Loucy (cell line): ENCODE measurements at regions not wholly inside any gene's neighbourhood (a gene's known extent, or its start where the extent isn't known, plus 50 kb on each side); places are given as distances from the start of the nearest gene placed in this dataset.

Source experiments
- H2AFZ ChIP-seq: fragments of 200-600 bp; sonication (generic); 2 replicates; pipeline ENCODE4 v1.6.0; 2016; ENCODE audit warnings: antibody characterized with exemption, mild to moderate bottlenecking, low read length, moderate library complexity
- H3F3A ChIP-seq: fragments of 200-600 bp; 2 replicates; pipeline ENCODE4 v1.6.0; 2016; ENCODE audit warnings: antibody characterized with exemption, low read depth, mild to moderate bottlenecking
- H3K27me3 ChIP-seq: fragments of 200-600 bp; sonication (generic); 2 replicates; pipeline ENCODE4 v1.6.1; 2014; ENCODE audit warnings: low read length, mild to moderate bottlenecking; ENCODE audit not compliant: insufficient read depth, poor library complexity, severe bottlenecking
- H3K36me3 ChIP-seq: fragments of 200-600 bp; sonication (generic); 2 replicates; pipeline ENCODE4 v1.6.1; 2016; ENCODE audit warnings: low read length; ENCODE audit not compliant: insufficient read depth
- H3K4me1 ChIP-seq: fragments of 200-600 bp; sonication (generic); 2 replicates; pipeline ENCODE4 v1.5.1; 2014; ENCODE audit warnings: low read length, mild to moderate bottlenecking; ENCODE audit not compliant: insufficient read depth, poor library complexity, severe bottlenecking
- H3K4me2 ChIP-seq: fragments of 200-600 bp; sonication (generic); 2 replicates; pipeline ENCODE4 v1.6.0; 2014; ENCODE audit warnings: antibody characterized with exemption, low read length, low read depth, mild to moderate bottlenecking; ENCODE audit not compliant: poor library complexity, severe bottlenecking
- H3K4me3 ChIP-seq: fragments of 200-600 bp; sonication (generic); 2 replicates; pipeline ENCODE4 v1.5.1; 2014; ENCODE audit warnings: low read length, mild to moderate bottlenecking, mixed read lengths; ENCODE audit not compliant: poor library complexity, severe bottlenecking
- H3K79me2 ChIP-seq: fragments of 200-600 bp; sonication (generic); 2 replicates; pipeline ENCODE4 v1.6.1; 2014; ENCODE audit warnings: low read length; ENCODE audit not compliant: insufficient read depth
- H3K9ac ChIP-seq: fragments of 200-600 bp; sonication (generic); 2 replicates; pipeline ENCODE4 v1.6.0; 2014; ENCODE audit warnings: mild to moderate bottlenecking, low read depth, low read length, moderate library complexity; ENCODE audit not compliant: poor library complexity, severe bottlenecking
- H3K9me2 ChIP-seq: fragments of 200-600 bp; sonication (generic); replicated peaks from 2 replicates; pipeline ENCODE4 v1.6.1; 2016; ENCODE audit warnings: low read depth, low read length, mixed read lengths
- H3K9me3 ChIP-seq: fragments of 200-600 bp; sonication (generic); 2 replicates; pipeline ENCODE4 v1.6.1; 2014; ENCODE audit warnings: mild to moderate bottlenecking, antibody characterized with exemption, low read length, low read depth; ENCODE audit not compliant: insufficient read depth
- H4K20me1 ChIP-seq: fragments of 200-600 bp; sonication (generic); 2 replicates; pipeline ENCODE4 v1.6.0; 2014; ENCODE audit warnings: antibody characterized with exemption, low read length, mild to moderate bottlenecking; ENCODE audit not compliant: insufficient read depth, poor library complexity, severe bottlenecking
- CTCF ChIP-seq: fragments of 200-600 bp; sonication (generic); conservative IDR thresholded peaks from 2 replicates; pipeline ENCODE4 v1.5.1; 2014; ENCODE audit warnings: mild to moderate bottlenecking, antibody characterized with exemption, low read length
- EZH2phosphoT487 ChIP-seq: fragments of 200-600 bp; IDR thresholded peaks from 2 replicates; pipeline ENCODE4 v1.6.1; 2018; ENCODE audit warnings: antibody characterized with exemption, mild to moderate bottlenecking, moderate library complexity, borderline replicate concordance

DNA sequence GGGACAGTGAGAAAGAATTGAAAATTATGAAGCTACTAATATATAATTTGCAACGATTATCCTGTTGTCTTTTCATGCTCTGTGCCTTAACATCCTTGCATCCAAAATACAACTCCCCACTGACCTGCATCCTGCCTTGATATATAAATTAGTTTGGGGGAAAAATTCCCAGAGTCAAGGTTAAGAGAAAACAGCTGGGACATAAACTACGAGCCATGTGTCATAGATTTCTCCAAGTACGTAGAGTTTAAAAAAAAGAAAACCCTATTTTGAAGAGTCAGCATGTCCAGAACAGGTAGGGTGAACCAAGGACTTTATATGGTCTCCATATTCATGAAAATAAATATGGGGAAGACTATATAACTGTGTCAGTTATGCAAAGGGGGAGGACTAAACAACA is 123.8 kb upstream of the MARCKS start:
- Histone ChIP-seq H3K4me3 (no peak overlapping the region), H2AFZ (no peak overlapping the region), H3K36me3 (no peaks in the 10 kb centered on the region)

GRCh38 chr6:113734982-113735381 is 122.2 kb upstream of the MARCKS start:
- Histone ChIP-seq H3K9me3 (no peaks in the 10 kb centered on the region), H3K4me2 (no peak overlapping the region), H3K4me1 (no peaks in the 10 kb centered on the region), H3K27me3 (no peaks in the 10 kb centered on the region), H3F3A (no peaks in the 10 kb centered on the region), H3K4me3 (no peak overlapping the region), H3K36me3 (no peaks in the 10 kb centered on the region), H3K79me2 (no peaks in the 10 kb centered on the region), H4K20me1 (no peaks in the 10 kb centered on the region), H2AFZ (no peak overlapping the region), H3K9me2 (no peaks in the 10 kb centered on the region), H3K9ac (no peak overlapping the region)
- TF ChIP-seq EZH2phosphoT487 (no peak), CTCF (no peak)

More for the DNA sequence above, 123.8 kb upstream of the MARCKS start:
- H3K9ac ChIP-seq: no peak overlapping the region
- TF ChIP-seq EZH2phosphoT487 (no peak), CTCF (no peak)
- no peaks in the 10 kb centered on the region for H3K9me3 ChIP-seq
- H3K27me3 ChIP-seq: no peaks in the 10 kb centered on the region
- H3K79me2 ChIP-seq: no peaks in the 10 kb centered on the region
- H3K4me1 ChIP-seq: no peaks in the 10 kb centered on the region
- no peak overlapping the region for H3K4me2 ChIP-seq
- no peaks in the 10 kb centered on the region for H3F3A ChIP-seq
- H4K20me1 ChIP-seq: no peaks in the 10 kb centered on the region
- H3K9me2 ChIP-seq: no peaks in the 10 kb centered on the region

- Histone ChIP-seq H3K4me1 (no peaks in the 10 kb centered on the region), H3K9me2 (no peaks in the 10 kb centered on the region), H3K27me3 (no peaks in the 10 kb centered on the region), H4K20me1 (no peaks in the 10 kb centered on the region), H3K9ac (no peak overlapping the region), H3K9me3 (no peaks in the 10 kb centered on the region), H2AFZ (no peak overlapping the region), H3K36me3 (no peaks in the 10 kb centered on the region), H3K4me3 (no peak overlapping the region), H3K79me2 (no peaks in the 10 kb centered on the region), H3F3A (no peaks in the 10 kb centered on the region), H3K4me2 (no peak overlapping the region)
- TF ChIP-seq EZH2phosphoT487: no peak
- no peak for TF ChIP-seq CTCF
Observed at GRCh38 chr6:113735491-113735890, 121.7 kb upstream of the MARCKS start.
